PC-9 (cell line): ENCODE measurements at regions not wholly inside any gene's neighbourhood (a gene's known extent, or its start where the extent isn't known, plus 50 kb on each side); places are given as distances from the start of the nearest gene placed in this dataset.

Source experiments
- CTCF ChIP-seq: fragments of 200-600 bp; sonication (generic); conservative IDR thresholded peaks from 2 replicates; pipeline ENCODE4 v1.6.1; 2017; ENCODE audit warnings: mixed run types, antibody characterized with exemption, mild to moderate bottlenecking, moderate library complexity
- EZH2 ChIP-seq: fragments of 200-600 bp; sonication (generic); IDR thresholded peaks from 2 replicates; pipeline ENCODE4 v1.8.0; 2017; ENCODE audit warnings: antibody characterized with exemption, low read depth

- TF ChIP-seq CTCF, result no peak
- no peak for TF ChIP-seq EZH2
Measured at GRCh38 chr3:64357481-64357880, 132.2 kb upstream of the PRICKLE2 start.
